SW480 (cell line): ENCODE measurements at regions not wholly inside any gene's neighbourhood (a gene's known extent, or its start where the extent isn't known, plus 50 kb on each side); places are given as distances from the start of the nearest gene placed in this dataset.

Source experiments
- DNase-seq: peaks from one replicate; pipeline ENCODE4 v3.0.0-alpha.2; 2016; ENCODE audit warnings: low spot score

DNA sequence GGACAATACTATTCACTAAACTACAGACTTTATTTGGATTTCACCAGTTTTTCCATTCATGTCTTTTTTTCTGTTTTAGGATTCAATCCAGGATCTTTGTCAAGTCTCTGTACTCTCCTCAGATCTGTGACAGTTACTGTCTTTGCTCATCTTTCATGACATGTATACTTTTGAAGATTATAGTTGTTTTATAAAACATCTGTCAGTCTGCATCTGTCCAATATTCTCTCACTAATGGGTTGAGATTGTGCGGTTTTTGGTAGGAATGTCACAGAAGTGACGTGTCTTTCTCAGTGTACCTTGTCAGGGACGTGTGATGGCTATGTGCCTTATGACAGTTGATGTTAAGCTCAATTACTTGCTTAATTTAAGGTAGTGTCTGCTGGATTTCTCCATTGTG is 124.9 kb upstream of the TPK1 start:
- no peak for DNase-seq

DNA sequence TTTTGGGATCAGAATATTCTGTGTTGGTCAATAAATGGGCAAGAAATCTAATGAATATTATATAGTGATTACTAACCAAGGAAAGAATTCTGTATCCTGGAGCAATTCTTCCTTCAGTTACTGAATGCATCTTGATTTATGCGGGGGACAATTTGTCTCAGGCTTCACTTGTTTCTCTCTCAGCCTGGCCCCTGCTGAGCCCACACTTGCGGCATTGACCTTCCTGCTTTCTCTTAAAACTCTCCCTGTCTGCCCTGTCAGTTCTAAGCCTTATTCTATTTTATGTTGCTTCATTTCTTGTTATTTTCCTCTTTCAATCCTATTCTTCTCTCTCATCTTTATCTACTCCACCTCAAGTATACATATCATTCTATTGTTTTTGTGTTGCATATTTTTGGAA is 122.1 kb upstream of the TPK1 start:
- DNase-seq = no peak

DNA sequence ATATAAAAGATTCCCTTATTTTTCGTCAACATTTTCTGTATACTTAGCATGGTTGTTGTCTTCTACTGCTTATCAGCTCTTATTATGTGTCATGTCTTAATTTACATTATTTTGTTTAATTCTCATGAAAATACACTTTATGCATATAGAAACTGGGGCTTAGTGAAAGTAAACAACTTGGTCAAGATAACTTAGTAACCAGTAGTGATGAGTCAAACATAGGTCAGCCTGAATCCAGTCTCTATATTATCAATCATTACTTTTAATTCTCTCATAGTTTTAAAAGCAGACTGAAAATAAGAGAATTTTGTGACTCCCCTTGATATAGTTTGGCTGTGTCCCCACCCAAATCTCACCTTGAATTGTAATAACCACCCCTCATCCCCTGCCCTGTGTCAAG is 119.6 kb upstream of the TPK1 start:
- DNase-seq = no peak

DNA sequence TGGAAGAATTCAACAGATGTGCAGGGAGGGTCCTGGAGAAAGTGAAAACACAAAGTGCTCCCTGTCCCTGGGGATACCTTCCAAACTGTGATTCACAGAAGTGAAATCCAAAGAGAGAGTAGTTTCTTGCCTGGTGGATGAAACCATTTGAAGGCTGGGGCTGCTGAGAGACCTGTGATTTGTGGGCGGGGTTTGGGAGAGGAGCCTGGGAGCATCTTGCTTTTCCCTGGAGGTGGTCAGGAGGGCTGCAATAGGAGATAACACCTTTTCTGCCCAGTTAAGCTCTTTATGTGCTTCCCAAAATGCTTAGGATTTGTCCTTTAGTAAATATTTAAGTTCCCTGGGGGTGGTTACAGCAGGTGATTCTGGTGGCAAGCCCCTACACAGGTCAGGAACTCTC is 105.3 kb upstream of the TPK1 start:
- no peak for DNase-seq

DNA sequence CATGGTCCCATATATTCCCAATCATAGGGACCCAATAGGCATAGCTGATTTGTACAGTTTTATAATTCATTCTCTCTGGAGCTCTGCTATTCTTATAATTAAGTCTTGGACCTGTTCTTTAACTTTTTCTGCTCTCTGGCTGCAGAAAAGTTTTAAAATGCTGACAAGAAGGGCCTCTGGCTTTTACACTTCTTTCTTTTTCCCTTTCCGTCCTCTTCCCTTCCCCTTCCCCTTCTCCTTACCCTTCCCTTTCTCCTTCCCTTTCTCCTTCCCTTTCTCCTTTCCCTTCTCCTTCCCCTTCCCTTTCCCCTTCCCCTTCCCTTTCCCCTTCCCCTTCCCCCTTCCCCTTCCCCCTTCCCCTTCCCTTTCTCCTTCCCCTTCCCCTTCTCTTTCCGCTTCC is 101.3 kb upstream of the TPK1 start:
- no peak for DNase-seq

DNA sequence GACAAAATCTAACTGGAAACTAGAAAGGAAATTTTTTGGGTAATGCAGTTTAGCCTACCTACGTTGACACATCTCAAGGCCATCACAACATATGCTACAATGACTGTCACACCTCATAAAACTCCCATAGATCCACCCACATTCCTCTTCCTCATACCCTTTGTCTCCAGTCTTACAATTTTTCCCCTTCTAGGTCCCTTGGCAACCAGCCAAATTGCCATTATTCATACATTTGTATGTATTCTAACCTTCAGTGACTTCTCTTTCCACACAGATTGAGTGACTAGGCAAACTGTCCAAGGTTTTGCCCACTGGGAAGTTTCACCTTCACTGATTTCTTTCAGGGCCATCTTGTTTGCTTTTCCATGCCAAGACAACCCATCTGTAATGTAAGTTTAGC is 100.5 kb upstream of the TPK1 start:
- DNase-seq = no peak

DNA sequence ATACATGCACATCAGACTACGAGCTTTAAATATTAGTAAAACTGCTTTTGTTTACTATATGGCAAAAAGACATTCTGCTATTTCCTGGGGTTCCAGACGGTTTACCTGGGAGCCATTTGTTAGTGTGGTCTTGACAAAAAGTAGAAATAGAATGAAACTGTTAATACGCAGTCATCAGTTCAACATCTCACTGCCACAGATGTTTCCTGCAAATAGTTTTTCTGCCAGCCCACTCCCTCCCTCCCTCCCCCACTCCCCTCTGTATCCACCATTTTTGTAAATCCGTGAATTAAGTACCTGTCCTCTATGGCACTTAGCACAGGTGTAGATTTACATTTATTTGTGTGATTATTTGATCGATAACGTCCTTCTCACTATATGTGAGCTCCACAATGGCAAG is 74.6 kb upstream of the TPK1 start:
- DNase-seq = no peak

DNA sequence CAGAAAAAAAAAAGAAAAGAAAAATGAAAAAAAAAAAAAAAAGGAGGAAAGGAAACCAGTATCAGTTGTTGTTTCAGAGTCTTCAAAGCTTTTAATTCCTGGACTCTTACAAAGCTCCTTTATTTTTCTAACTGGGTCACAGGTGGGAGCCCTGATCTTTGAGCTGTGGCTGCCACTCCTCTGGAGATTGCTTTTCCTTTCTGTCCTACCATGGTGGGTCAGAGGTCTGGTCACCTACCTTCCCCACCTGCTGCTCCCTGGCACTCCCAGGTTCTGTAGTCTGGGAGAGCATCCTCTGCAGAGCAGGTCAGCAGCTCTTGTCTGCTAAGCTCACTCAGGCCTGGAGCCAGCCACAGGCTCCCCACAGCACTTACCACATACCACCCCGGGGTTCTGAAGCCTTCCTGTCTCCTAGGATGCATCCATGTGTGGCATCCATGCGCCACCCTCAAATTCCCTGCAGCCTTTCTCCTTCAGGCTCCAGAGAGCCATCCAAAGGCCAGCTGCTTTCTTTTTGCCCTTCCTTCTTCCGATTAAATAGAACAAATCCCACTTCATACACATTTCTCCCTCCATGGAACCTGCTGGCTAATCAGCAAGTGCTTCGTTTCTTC is 73.2 kb upstream of the TPK1 start:
- DNase-seq = no peak

DNA sequence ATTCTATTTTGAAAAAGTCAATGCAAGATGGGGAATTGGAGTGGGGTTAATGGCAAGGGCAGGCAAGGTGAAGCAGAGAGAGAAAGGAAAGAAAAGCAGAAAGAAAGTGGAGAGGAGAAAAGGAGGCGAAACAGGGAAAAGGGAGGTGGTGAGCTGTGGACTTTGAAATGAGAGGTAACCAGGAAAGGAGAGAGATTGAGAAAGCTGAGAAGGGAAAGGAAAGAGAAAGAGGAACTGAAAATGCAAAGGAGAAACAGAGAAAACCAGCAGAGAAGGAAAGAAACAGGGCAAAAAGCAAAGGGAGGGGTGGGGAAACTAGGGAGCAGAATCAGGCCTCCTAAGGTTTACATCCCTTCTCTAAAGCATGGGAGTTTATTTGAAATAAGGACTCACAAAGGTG is 72.5 kb upstream of the TPK1 start:
- no peak for DNase-seq

DNA sequence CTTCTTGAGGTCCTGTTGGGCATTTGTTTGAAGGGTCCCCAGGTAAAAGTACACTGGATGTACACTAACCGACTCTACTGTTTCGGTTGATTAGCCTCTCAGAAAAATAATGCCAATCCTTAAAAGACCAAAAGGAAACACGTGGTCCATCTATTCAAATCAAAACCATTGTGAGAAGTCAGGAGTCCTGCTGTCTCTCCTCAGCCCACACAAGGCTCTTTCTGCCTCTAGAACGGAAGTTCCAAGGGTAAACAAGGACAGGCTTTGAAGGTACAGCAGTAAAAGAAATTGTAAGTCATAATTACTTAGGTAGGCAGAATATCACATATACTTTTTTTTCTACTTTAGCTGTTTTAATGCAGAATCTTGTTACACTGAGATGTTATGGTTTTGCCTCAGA is 71.7 kb upstream of the TPK1 start:
- DNase-seq = no peak

DNA sequence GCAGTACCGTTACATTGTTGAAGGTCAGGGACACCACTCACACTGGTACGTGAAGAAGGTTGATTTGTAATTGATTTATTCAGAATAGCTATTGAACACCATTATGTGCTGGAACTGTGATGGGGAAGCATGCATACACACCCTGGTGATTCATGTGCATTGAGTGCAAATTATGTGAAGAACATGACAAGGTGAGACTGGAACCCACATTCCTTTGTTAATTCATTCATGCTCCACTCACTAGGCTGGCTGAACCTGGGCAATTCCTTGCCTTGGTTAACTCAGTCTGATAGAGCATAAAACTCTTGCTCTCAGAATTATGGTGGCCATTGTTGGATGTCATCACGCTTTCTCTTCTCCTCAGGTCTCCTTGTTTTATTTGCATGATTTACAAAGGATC is 67.3 kb upstream of the TPK1 start:
- no peak for DNase-seq

DNA sequence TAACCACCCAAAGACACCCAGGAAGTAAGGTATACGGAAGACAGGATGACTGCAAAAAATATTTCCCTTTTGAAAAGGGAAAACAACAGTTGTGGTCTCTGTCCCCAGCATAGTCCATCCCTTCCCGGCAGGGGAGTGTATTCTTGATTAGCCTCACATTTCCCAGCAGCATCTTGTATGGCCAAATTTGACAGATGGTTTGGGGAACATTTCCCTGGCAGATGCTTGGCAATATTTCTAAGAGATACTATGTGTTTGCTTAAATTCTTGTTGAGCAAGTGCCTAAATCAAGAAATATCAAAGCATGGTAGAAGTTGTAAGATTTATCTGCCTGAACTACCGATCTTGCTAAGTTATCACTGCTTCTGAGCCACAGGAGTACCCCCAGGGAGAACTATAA is 56.9 kb upstream of the TPK1 start:
- DNase-seq = no peak
